Keratinocyte (primary cell): ENCODE measurements at regions not wholly inside any gene's neighbourhood (a gene's known extent, or its start where the extent isn't known, plus 50 kb on each side); places are given as distances from the start of the nearest gene placed in this dataset.

ENCODE experiments used
- EZH2 ChIP-seq: IDR thresholded peaks from one replicate; pipeline ENCODE4 v1.6.1; 2012; ENCODE audit warnings: inconsistent platforms, mild to moderate bottlenecking, low read length, moderate library complexity
- TF ChIP-seq, protein P1 (sequence below), 3 experiments: IDR thresholded peaks in 1 of 3; conservative IDR thresholded peaks in 1 of 3; optimal IDR thresholded peaks in 1 of 3; 2 replicates in 2 of 3; 3 replicates in 1 of 3; pipeline versions ENCODE3 to v1.5.1; 2011; ENCODE audit warnings: low read length in 3 of 3, mild to moderate bottlenecking in 3 of 3, moderate library complexity in 2 of 3, control low read depth in 1 of 3, inconsistent platforms in 1 of 3; ENCODE audit not compliant: insufficient read depth in 2 of 3; ENCODE audit errors: extremely low read depth in 1 of 3

DNA sequence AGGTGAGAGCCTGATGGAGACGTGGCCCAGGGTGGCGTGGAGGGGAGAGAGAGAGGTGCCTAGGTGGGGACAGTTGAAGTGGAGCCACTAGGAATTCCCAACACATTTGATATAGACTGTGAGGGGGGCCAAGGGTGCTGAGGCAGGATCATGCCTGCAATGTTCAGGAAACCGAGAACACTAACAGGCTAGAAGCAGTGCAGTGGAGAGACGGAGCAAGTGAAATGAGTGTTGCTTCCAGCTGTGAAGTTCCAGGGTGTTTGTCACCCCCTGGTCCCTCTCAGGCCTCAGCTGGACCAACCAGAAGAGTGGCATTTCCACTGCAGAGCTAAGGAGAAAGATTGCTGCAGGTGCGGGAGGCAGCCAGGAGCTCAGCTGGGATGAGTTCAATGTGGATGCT, 127.1 kb downstream of the RIPK4 start:
- TF ChIP-seq EZH2, result no peak
- TF ChIP-seq, protein P1, sequence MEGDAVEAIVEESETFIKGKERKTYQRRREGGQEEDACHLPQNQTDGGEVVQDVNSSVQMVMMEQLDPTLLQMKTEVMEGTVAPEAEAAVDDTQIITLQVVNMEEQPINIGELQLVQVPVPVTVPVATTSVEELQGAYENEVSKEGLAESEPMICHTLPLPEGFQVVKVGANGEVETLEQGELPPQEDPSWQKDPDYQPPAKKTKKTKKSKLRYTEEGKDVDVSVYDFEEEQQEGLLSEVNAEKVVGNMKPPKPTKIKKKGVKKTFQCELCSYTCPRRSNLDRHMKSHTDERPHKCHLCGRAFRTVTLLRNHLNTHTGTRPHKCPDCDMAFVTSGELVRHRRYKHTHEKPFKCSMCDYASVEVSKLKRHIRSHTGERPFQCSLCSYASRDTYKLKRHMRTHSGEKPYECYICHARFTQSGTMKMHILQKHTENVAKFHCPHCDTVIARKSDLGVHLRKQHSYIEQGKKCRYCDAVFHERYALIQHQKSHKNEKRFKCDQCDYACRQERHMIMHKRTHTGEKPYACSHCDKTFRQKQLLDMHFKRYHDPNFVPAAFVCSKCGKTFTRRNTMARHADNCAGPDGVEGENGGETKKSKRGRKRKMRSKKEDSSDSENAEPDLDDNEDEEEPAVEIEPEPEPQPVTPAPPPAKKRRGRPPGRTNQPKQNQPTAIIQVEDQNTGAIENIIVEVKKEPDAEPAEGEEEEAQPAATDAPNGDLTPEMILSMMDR (optimal IDR thresholded peaks at IDR 0.05 in 1 of 3, IDR thresholded peaks at IDR 0.05 in 1 of 3, conservative IDR thresholded peaks at IDR 0.05 in 1 of 3; ENCODE audit: extremely low read depth in 1 of 3, insufficient read depth in 2 of 3, low read length in 3 of 3), result no peak
